Upper lobe of right lung (tissue), 1 donor: ENCODE measurements at regions not wholly inside any gene's neighbourhood (a gene's known extent, or its start where the extent isn't known, plus 50 kb on each side); places are given as distances from the start of the nearest gene placed in this dataset.

ENCODE experiments used
- ATAC-seq: fragments of 200-7000 bp; cut with Tn5 transposase; one replicate; pipeline ENCODE4 v1.9.1; 2020; ENCODE audit warnings: mild to moderate bottlenecking, moderate library complexity
- DNase-seq: peaks from one replicate; pipeline ENCODE4 v3.0.0-alpha.2; 2020
- H3K27ac ChIP-seq: fragments of 200-600 bp; one replicate; pipeline ENCODE4 v1.8.0; 2022
- H3K27me3 ChIP-seq: fragments of 200-600 bp; one replicate; pipeline ENCODE4 v1.8.0; 2022; ENCODE audit warnings: mild to moderate bottlenecking
- H3K36me3 ChIP-seq: fragments of 200-600 bp; one replicate; pipeline ENCODE4 v1.8.0; 2022
- H3K4me1 ChIP-seq: fragments of 200-600 bp; one replicate; pipeline ENCODE4 v1.8.0; 2022
- H3K4me3 ChIP-seq: fragments of 200-600 bp; one replicate; pipeline ENCODE4 v1.8.0; 2022; ENCODE audit warnings: mild to moderate bottlenecking
- H3K9me3 ChIP-seq: fragments of 200-600 bp; one replicate; pipeline ENCODE4 v1.8.0; 2022
- CTCF ChIP-seq: fragments of 200-600 bp; IDR thresholded peaks from one replicate; pipeline ENCODE4 v1.8.0; 2022; ENCODE audit warnings: antibody characterized with exemption
- intact Hi-C: fragments of 100-400 bp; cut with DNase I; formaldehyde crosslinking; loops from one replicate; pipeline ENCODE4 v1.11.0; 2022
- donor health status: DM: no; HTN: yes; CAD: no; lungs with severe emphysema.

- DNase-seq, result no peak
- H3K4me1 ChIP-seq, result no peaks in the 10 kb centered on the region
- H3K27me3 ChIP-seq, result no peaks in the 10 kb centered on the region
- no peak for ATAC-seq
- H3K36me3 ChIP-seq, result no peaks in the 10 kb centered on the region
- H3K27ac ChIP-seq, result no peak overlapping the region
- H3K9me3 ChIP-seq, result no peaks in the 10 kb centered on the region
- TF ChIP-seq CTCF, result no peak
- intact Hi-C loops, result no loop called here
- no peak overlapping the region for H3K4me3 ChIP-seq
Observed at GRCh38 chr6:140775061-140775460, 1357.7 kb upstream of the GJE1 start.

DNA sequence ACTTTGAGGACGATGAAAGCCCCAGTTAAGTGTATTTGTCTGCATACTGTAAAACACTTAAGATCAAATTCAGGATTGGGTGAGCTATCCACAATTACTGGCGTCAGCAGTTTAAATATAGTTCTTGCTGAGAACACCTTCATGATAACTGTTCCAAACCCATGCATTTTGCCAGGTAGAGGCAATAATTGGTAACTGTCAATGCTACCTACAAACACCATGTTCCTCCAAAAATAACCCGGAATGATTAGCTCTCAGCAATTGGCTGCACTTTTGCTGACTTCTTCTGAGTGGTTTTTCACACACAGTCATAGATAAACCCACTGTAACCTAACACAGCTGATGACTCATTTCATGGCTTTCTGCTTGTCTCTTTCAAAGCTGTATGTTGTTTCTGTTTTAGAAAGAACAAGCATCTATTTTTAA, 1358.6 kb upstream of the GJE1 start:
- Histone ChIP-seq H3K9me3 (no peaks in the 10 kb centered on the region), H3K27ac (no peak overlapping the region), H3K36me3 (no peaks in the 10 kb centered on the region), H3K4me1 (no peaks in the 10 kb centered on the region), H3K4me3 (no peak overlapping the region), H3K27me3 (no peaks in the 10 kb centered on the region)
- ATAC-seq, result no peak
- intact Hi-C loops, result no loop called here
- TF ChIP-seq CTCF, result no peak
- no peak for DNase-seq

DNA sequence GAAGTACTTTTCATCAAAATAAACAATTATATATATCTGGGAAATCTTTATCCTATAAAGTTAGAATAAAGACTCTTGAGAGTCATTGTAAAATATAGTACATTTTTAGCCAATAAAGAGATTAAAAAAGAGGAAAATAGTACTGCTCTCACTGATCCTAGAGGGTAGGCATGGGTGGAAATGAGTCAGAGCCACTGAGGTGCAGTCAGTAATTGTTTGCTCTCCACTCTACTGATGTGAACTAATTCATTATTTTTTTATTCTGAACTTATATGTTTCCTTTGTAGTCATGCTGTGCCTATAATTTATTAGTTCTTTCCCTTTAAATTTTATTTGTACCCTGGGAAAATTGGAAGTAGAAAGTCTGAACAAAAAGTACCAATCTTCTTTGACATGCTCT, 1359.4 kb upstream of the GJE1 start:
- intact Hi-C loops, result no loop called here
- no peaks in the 10 kb centered on the region for H3K36me3 ChIP-seq
- TF ChIP-seq CTCF, result no peak
- no peak overlapping the region for H3K27ac ChIP-seq
- H3K27me3 ChIP-seq, result no peaks in the 10 kb centered on the region
- H3K4me3 ChIP-seq, result no peak overlapping the region
- no peak for ATAC-seq
- no peaks in the 10 kb centered on the region for H3K9me3 ChIP-seq
- DNase-seq, result no peak
- H3K4me1 ChIP-seq, result no peaks in the 10 kb centered on the region

DNA sequence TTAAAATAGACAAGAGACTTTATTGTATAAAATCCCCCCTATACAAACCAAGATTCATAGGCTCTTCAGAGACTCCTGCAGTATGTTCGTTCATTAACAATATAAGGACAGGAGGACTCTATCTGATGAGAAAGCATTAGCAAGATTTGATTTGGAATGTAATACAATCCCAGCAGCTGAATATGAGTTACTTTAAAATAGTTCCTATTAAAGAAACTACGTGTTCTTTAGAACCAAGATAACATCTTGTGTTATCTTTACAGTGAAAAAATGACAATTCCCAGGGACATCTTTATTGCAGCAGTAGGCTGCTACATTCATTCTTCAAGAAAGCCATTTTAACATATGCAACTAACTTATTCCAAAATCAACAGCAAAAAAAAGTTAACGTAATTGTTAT, 1360.1 kb upstream of the GJE1 start:
- Histone ChIP-seq H3K9me3 (no peaks in the 10 kb centered on the region), H3K27me3 (no peaks in the 10 kb centered on the region), H3K27ac (no peak overlapping the region), H3K36me3 (no peaks in the 10 kb centered on the region), H3K4me1 (no peaks in the 10 kb centered on the region), H3K4me3 (no peak overlapping the region)
- DNase-seq (no peak), ATAC-seq (no peak)
- no peak for TF ChIP-seq CTCF
- intact Hi-C loops, result no loop called here

DNA sequence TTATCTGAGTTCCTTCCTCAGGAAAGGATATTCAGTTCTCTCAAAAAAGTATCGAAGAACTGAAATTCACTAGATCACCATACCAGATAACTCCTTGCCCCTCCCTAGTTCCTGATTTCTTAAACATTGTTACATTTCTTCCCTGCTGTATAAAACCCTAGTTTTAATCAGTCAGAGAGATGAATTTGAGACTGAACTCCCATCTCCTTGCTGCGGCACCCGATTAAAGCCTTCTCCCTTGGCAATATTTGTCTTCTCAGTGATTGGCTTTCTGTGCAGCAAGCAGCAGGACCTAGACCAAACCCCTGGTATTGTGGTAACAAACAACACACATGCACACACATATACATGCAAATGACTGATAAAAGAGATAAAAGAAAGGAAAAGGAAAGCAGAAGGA, 1364.6 kb upstream of the GJE1 start:
- ATAC-seq, result no peak
- H3K27ac ChIP-seq, result no peak overlapping the region
- no peak overlapping the region for H3K4me3 ChIP-seq
- no peaks in the 10 kb centered on the region for H3K9me3 ChIP-seq
- DNase-seq, result no peak
- intact Hi-C loops, result no loop called here
- no peaks in the 10 kb centered on the region for H3K4me1 ChIP-seq
- no peak for TF ChIP-seq CTCF
- H3K27me3 ChIP-seq, result no peaks in the 10 kb centered on the region
- no peaks in the 10 kb centered on the region for H3K36me3 ChIP-seq

- H3K27ac ChIP-seq, result no peak overlapping the region
- DNase-seq (no peak), ATAC-seq (no peak)
- no peaks in the 10 kb centered on the region for H3K36me3 ChIP-seq
- H3K4me1 ChIP-seq, result no peaks in the 10 kb centered on the region
- no peak overlapping the region for H3K4me3 ChIP-seq
- H3K27me3 ChIP-seq, result no peaks in the 10 kb centered on the region
- no peak for TF ChIP-seq CTCF
- intact Hi-C loops, result no loop called here
- no peaks in the 10 kb centered on the region for H3K9me3 ChIP-seq
Observed at GRCh38 chr6:140766999-140767398, 1365.7 kb upstream of the GJE1 start.
